SHP77 (cell line): ENCODE measurements at regions not wholly inside any gene's neighbourhood (a gene's known extent, or its start where the extent isn't known, plus 50 kb on each side); places are given as distances from the start of the nearest gene placed in this dataset.

ENCODE experiments used
- DNase-seq, 2 experiments: peaks; one replicate each; lab custom pipeline; 2025; lab: John Stamatoyannopoulos, UW

- DNase-seq = no peak
These were observed 219.7 kb downstream of the IRF8 start for GRCh38 chr16:86118467-86119307.

DNA sequence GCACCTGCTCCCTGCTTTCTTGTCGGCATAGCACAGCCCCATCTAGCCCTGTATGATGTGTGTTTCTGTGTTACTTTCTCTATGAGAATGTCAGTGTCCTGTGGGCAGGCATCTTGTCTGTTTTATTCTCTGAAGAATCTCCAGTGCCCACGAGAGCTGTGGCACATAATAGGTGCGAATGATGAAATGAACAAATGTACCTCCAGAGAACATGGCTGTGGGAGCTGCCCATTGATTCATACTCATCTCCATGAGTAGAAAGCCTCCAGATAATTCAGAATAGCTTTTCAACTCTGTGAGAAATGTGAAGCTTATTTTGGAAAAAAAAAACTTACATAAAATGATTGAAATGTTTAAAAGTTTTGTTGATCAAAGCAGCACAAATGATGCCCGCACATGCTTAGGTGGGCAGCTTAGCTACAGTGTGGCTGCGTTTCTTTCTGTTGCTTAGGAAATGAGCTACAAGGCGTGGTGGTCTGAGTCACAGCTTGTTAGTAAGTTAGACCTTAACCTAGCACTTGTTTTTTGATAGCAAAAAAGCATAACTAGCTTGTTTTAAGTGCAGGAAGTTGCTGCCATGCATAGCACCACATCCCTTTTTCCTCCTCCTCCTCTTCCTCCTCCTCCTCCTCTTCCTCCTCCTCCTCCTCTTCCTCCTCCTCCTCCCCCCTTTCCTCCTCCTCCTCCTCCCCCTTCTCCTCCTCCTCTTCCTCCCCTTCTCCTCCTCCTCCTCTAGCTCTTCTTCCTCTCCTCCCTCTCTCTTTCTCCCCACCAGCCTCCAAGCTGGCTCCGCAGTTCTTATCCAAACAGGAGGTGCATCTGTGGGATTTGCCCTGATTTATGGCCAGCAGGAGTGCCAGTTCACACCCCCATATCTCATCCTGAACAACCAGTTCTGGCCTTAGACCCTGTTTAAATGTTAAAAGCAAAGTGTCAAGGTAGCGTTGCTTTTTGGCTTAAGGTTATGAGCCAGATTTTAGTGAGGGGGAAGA, 221.5 kb downstream of the IRF8 start:
- DNase-seq = no peak

DNA sequence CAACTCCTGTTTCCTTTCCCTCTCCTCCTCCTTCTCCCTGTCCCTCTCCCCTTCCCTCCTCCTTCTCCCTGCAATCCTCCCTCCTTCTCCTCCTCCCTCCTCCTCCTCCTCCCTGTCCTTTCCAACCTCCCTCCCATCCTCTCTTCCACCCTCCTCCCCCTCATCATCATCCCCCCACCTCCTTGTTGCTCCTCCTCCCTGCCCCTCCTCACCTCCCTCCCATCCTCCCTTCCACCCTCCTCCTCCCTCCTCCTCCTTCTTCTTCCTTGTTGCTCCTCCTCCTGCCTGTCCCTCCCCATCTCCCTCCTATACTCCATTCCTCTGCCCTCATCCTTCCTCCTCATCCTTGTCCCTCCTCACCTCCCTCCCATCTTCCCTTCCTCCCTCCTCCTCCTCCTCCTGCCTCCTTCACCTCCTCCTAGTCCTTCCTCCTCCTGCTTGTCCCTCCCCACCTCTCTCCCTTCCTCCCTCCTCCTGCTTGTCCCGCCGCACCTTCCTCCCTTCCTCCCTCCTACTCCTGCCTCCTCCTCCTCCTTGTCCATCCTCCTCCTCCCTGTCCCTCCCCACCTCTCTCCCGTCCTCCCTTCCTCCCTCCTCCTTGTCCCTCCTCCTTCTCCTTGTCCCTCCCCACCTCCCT, 222.5 kb downstream of the IRF8 start:
- DNase-seq = no peak

- no peak for DNase-seq
These were observed 223.8 kb downstream of the IRF8 start for GRCh38 chr16:86122681-86123342.

DNA sequence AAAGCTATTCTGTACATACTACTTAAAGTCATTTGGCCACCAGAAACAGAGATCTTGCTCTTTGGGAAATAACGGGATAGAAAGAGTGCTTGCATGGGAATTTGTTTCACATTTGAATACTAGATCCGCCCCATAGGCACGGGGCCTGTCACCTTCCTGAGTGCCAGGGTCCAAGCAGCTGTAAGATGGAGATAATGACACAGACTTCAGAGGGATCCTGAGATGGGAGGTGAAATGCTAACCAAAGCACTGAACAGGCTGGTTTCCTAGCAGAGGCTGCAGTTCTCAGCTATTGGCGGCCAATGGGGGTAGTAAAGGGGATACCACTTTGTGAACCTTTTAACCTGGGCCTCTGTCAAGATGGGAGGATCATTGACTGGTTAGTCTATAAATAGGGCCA, 225.4 kb downstream of the IRF8 start:
- DNase-seq = no peak

DNA sequence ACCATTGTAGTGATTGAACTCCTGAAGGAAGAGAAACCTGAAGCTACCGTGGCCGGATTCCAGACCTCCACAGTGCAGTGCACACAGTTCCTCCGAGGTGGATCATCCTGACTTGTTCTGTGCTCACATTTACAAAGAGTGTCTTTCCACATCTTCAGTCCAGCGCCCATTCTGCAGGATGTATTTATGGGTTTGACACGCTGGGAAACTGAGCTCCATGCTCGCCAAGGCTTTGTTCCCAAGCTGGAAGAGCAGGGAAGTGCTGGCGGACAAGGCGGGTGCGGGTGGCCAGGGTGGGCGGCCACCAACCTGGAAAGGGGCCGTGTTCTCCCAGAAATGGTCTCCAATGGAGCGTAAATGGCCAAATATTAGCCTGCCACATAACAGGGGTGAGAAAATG, 227.9 kb downstream of the IRF8 start:
- no peak for DNase-seq

GRCh38 chr16:86127366-86127765, 228.4 kb downstream of the IRF8 start:
- DNase-seq = no peak

- no peak for DNase-seq
These were observed 229.3 kb downstream of the IRF8 start for GRCh38 chr16:86128246-86128645.

- DNase-seq = no peak
These were observed 230.6 kb downstream of the IRF8 start for GRCh38 chr16:86129541-86129940.

DNA sequence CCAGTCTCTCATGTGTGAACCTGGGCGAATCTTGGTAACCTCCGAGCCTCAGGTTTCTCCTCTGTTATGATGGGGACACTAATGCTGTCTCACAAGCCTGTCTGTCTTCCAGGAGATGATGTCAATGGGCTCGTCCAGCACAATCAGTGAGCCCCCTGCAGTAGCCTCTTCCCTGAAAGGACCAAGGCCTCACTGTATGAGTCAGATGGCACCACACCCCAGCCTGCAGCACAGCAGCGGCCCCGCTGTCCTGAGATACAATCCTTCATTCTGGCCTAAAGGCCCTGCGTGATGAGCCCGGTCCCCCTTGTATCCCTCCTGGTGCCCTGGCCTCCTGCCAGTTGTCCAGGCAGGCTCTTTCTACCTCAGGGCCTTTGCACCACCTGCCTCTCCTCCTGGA, 234.4 kb downstream of the IRF8 start:
- DNase-seq = no peak

- DNase-seq = no peak
These were observed 234.9 kb downstream of the IRF8 start for GRCh38 chr16:86133847-86134375.

DNA sequence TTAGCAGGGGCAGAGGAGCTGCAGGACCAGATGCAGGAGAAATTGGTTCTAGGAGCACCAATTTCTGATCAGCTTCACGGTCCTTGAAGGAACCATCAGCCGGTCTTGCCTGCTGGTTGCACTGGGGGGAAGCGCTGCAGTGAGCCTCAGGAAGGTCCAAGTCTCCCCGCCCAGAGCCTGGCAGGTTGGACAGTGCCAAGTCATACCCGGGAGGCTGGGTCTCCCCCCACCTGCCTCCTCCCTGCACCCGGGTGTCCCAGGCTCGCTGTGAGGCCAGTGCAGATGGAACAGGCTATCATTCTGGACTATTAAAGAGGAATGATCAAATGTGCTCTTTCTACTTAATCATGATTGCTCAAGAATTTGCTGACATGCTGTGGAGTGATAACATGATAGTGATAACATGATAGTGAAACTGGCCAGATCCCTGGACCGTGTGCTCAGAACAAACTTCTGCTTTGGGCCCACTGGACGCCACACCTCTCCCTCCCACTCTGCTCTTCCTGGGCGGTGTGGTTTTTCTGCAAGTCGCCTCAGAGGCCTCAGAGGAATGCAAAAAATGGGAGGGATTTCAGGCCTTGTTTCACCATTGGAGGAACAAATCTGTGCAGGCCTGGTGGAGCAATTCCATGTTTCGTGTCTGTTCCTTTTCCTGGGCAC, 236.0 kb downstream of the IRF8 start:
- no peak for DNase-seq

DNA sequence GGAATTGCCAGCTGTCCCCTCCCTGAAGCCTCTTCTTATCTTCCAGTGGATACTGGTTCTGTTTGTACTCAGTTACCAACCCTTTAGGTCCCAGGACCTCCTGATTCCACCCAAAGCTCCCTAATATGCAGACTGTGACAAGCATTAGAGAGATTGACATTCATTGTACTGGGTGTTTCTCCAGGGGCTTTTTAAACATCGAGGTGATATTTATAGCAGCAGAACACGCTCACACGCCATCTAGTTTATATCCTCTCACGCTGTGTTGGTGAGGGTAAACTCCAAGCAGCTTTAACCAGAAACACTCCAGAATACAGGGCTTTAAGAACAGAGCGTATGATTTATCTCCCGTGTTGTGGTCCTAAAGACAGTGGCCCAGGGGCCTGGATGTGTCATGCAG, 238.4 kb downstream of the IRF8 start:
- no peak for DNase-seq

- no peak for DNase-seq
These were observed 239.4 kb downstream of the IRF8 start for GRCh38 chr16:86138121-86139085.

GRCh38 chr16:86142801-86143236, 243.9 kb downstream of the IRF8 start:
- DNase-seq = no peak

DNA sequence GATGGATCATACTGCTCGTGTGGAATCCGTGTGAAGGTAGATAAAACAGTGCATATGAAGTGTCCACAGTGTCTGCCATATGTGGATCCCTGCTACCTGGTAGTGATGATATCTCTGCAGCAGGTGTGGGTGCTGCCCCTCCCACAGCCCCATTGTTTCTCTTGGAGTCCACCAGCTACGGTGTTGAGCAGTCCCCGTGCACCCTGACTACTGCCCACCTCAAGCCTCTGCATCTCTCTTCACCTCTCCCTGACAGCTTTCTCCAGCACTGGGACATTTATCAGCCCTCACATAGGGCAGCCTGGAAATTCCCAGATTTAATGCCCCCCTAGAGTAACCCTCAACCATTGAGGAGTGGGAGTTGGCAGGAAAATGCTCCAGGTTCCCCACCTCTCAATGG, 244.7 kb downstream of the IRF8 start:
- DNase-seq = no peak

DNA sequence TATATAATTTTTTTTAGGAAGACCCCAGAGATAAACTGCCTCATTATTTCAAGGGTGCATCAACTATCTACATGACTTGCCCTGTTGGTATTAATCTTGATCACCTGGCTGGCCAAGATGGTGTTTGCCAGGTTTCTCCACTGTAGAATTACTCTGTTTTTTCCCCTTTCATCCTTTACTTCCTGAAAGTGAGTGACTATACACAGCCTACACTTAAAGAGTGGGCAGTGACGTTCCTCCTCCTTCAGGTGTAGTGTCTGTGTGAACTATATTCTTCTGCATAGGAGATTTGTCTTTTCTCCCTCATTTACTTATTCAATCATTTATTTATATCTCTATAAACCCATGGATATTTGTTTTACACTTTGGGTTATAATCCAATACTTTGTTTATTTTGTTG, 246.7 kb downstream of the IRF8 start:
- DNase-seq = no peak

DNA sequence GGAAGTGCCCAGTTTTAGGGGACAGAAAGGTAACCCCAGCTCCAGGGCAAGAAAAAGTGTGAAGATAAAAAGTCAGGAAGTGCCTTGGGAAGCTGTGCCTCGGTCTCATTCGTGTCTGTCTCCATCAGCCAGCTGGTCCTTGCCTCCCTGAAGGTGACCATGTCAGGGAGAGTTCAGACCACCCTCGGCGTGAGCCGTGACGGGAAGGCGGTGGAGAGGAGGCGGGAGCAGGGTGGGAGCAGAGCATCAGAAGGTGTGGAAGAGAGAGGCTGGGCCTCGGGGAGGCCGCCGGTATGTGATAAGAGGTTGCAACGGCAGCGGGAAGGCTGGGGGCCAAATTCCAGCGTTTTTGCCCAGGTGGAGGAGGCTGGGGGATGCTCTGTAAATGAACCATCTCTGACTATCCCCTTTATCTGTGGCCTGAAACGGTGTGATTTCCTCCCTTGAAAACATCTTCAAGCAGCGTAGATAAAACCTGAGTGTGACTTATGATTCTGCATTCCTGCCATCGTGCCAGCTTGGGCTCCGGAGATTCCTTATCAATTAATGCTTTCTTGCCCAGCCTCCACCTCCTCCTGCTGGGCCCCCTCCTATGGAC, 251.8 kb downstream of the IRF8 start:
- DNase-seq = no peak

DNA sequence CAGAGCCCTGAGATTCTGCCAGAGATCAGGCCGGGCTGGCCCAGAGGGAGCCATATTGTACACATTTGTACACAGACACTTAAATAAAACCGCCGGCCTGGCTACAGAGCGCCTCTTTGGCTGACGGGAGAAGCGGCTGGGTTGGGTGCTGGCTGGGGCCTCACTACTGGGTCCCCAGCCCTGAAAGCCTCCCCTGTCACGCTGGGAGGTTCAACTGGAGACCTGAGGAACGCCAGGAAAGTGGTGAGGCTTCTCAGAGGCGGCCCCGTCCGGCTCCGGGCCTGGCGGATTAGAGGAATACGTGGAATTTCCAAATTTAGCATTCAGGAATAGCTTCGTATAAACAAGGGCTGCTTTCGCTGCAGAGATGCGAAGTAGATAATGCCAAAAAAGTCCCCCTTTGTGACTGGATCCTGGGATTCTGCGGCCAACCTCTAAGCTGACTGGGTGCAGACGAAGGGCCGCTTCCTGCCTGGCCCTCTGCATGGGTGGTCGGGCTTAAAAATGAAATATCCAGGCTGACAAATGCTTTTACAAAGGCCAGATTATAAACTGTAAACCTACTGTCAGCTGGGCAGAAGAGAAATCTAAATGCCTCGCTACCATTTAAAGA, 252.4 kb downstream of the IRF8 start:
- no peak for DNase-seq
